Upper lobe of left lung (tissue), 4 donors: ENCODE measurements at regions not wholly inside any gene's neighbourhood (a gene's known extent, or its start where the extent isn't known, plus 50 kb on each side); places are given as distances from the start of the nearest gene placed in this dataset.

Experiments used
- EP300 ChIP-seq, 4 donors: sonication (generic); formaldehyde crosslinking; IDR thresholded peaks; one replicate each; pipeline ENCODE4 v1.5.1; 2017; ENCODE audit warnings: antibody characterized with exemption in 4 of 4, control low read depth in 2 of 4
- POLR2A ChIP-seq, 4 donors: fragments of 450-650 bp; IDR thresholded peaks; one replicate each; pipeline ENCODE4 v1.5.1; 2016 to 2017; ENCODE audit warnings: antibody characterized with exemption in 4 of 4, mild to moderate bottlenecking in 2 of 4
- POLR2AphosphoS5 ChIP-seq, 2 donors: sonication (generic); formaldehyde crosslinking; IDR thresholded peaks; one replicate each; pipeline ENCODE4 v1.5.1; 2017; ENCODE audit warnings: antibody characterized with exemption in 2 of 2
- TF ChIP-seq, protein P1 (sequence below), 6 experiments: fragments of 450-650 bp in 4 of 6; fragments of 200-600 bp in 2 of 6; sonication (generic) in 2 of 6; IDR thresholded peaks; one replicate each; pipeline ENCODE4 v1.5.1; 2016 to 2019; ENCODE audit warnings: antibody characterized with exemption in 6 of 6

- TF ChIP-seq, protein P1, sequence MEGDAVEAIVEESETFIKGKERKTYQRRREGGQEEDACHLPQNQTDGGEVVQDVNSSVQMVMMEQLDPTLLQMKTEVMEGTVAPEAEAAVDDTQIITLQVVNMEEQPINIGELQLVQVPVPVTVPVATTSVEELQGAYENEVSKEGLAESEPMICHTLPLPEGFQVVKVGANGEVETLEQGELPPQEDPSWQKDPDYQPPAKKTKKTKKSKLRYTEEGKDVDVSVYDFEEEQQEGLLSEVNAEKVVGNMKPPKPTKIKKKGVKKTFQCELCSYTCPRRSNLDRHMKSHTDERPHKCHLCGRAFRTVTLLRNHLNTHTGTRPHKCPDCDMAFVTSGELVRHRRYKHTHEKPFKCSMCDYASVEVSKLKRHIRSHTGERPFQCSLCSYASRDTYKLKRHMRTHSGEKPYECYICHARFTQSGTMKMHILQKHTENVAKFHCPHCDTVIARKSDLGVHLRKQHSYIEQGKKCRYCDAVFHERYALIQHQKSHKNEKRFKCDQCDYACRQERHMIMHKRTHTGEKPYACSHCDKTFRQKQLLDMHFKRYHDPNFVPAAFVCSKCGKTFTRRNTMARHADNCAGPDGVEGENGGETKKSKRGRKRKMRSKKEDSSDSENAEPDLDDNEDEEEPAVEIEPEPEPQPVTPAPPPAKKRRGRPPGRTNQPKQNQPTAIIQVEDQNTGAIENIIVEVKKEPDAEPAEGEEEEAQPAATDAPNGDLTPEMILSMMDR (IDR thresholded peaks at IDR 0.05): no peak
- no peak for TF ChIP-seq EP300 (IDR thresholded peaks at IDR 0.05)
- TF ChIP-seq POLR2A (IDR thresholded peaks at IDR 0.05): no peak
- TF ChIP-seq POLR2AphosphoS5 (IDR thresholded peaks at IDR 0.05): no peak
These were observed 224.2 kb downstream of the BCHE start for GRCh38 chr3:165613014-165613413.
